GM12873 (cell line): ENCODE measurements at regions not wholly inside any gene's neighbourhood (a gene's known extent, or its start where the extent isn't known, plus 50 kb on each side); places are given as distances from the start of the nearest gene placed in this dataset.

Source experiments
- CTCF ChIP-seq: IDR thresholded peaks from 2 replicates; pipeline ENCODE4 v1.5.1; 2012; ENCODE audit warnings: low read depth, mild to moderate bottlenecking, moderate library complexity, low read length, control low read depth; ENCODE audit not compliant: insufficient read depth; ENCODE audit errors: missing control alignments

DNA sequence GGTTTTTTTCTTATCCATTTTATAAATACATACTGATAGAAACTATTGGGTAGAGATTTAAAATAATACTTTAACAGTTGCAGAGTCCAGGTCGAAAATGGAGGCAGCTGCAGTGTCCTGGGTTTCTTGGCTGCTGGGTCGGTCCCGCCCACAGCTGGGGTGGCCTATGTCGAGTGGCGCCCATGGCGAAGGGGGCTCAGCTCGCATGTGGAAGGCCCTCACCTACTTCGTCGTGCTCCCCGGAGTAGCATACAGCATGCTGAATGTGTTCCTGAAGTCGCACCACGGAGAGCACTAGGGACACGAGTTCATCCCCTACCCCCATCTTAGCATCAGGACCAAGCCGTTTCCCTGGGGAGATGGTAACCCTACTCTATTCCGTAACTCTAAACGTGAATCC is 1304.9 kb upstream of the ADGRL2 start:
- no peak for TF ChIP-seq CTCF

DNA sequence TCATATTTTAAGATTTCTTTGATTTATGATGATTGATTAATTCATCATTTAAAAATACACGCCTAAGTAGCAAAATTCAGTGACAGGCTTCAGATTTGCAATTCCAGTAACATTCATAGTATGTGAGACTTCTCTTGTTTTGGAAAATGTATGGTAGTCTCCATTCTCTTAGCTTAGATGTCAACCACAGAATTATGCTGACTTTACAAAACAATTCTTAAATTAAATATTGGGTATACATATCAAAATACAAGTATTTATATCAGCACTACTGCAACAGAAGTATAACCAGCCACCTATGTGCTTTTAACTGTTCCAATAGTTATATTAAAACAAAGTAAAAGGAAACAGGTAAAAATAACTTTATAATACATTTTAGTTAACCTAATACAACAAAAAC is 1328.6 kb upstream of the ADGRL2 start:
- TF ChIP-seq CTCF = no peak

- no peak for TF ChIP-seq CTCF
Measured at GRCh38 chr1:80468356-80468755, 1332.4 kb upstream of the ADGRL2 start.

DNA sequence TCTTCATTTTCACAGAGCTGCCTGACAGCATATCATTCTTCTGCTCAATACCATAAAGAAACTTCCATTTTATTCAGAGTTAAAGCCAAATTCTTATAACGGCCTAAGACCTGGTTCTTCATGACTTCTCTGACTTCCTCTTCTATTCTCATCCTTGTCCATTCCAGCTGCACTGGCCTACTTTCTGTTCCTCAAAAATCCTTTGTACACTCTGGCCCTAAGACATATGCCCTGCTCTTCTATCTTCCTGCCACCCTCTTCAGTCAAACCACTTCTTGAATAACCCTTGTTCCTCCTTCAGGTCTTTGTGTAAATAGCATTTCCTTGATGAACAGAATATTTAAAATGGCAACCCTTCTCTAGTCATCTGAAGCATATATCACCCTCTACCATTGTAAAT is 1338.7 kb upstream of the ADGRL2 start:
- no peak for TF ChIP-seq CTCF

DNA sequence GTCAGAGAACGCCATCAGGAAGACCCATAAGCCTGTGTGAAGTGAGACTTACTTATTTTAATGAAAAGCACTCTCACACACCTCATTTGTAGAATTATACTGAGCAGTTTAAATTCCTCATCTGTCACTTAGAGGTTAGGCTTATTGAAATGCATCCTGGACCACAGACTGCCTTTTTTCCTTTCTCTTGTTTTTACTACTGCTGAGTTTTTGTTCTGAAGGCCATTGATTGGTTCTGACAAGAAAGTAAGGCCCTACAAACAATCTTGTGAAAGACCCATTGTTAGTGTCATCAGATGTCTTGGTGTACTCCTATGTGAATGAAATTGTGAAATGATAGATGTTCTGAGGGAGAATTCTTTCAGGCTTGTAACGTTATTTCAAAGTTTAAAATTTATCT is 1343.3 kb upstream of the ADGRL2 start:
- TF ChIP-seq CTCF = no peak

DNA sequence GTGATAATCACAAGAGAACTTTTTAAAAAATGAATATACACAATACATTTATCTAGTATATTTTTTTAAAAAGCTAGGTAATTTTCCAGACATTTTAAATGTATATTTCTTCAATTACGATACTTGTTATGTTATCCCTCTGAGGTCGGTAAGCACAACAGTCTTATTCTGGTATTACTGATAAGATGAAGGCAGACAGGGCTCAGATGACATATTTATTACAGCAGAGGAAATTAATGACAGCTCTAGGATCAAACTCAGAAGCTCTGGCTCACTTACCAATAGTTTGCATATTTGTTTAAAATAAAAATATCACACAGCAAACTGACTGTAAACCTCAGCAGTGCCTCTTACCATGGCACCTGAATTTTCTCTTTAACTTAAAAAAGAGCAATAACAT is 1347.0 kb upstream of the ADGRL2 start:
- TF ChIP-seq CTCF = no peak

- no peak for TF ChIP-seq CTCF
Measured at GRCh38 chr1:80450711-80451110, 1350.0 kb upstream of the ADGRL2 start.

- TF ChIP-seq CTCF = no peak
Measured at GRCh38 chr1:80448081-80448480, 1352.7 kb upstream of the ADGRL2 start.
